Epithelial cell of prostate (primary cell): ENCODE measurements at regions not wholly inside any gene's neighbourhood (a gene's known extent, or its start where the extent isn't known, plus 50 kb on each side); places are given as distances from the start of the nearest gene placed in this dataset.

Experiments
- DNase-seq: peaks from one replicate; pipeline ENCODE4 v3.0.0-alpha.2; 2011; ENCODE audit warnings: low read depth, low spot score
- H3K27ac ChIP-seq: fragments of 450-650 bp; 2 replicates; pipeline ENCODE4 v1.5.1; 2017; ENCODE audit warnings: mild to moderate bottlenecking

DNA sequence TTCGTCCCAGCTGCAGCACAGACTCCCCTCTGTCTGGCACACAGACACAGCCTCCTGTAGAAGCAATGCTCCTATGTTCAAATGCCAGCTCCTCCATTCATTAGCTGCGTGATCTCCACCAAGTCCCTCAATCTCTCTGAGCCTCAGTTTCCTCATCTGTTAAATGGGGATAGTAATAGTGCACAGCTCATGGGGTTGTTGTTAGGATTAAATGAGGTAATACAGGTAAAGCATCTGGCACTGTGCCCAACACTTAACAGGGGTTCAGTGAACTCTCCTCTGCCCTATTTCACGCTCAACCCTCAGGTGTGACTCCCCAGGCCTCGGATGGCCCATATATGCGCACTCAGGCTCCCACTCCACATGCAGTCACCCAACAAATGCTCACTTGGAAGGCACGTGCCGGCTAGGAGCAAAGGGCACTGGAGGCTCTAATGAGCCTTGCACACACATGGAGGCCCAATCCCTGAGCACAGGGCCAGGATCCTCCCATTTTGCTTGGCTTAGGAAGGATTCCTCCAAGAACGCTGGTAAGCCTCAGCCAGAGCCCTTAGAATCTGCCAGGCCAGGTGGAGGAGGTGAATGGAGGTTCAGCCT lies 176.0 kb upstream of the LINGO1 start:
- DNase-seq: no peak
- no peak overlapping the region for H3K27ac ChIP-seq

DNA sequence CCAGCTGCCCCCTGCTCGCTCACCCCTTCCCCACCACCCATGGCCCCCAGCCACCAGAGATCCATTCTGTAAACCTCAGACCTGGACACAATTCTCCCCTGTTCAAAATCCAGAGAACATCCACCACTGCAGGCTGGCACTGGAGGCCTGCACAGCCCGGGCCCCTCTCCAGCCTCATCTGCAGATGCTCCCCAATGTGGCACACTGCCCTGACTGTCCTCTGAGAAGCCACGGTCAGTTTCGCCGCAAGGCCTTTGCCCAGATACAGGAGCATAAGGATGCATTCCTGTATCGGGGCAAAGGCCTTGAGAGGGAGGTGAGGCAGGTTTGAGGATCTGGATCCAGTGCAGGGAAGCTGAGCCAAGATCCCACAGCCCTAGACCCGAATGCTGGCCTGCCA lies 175.4 kb upstream of the LINGO1 start:
- DNase-seq: no peak
- no peak overlapping the region for H3K27ac ChIP-seq

DNA sequence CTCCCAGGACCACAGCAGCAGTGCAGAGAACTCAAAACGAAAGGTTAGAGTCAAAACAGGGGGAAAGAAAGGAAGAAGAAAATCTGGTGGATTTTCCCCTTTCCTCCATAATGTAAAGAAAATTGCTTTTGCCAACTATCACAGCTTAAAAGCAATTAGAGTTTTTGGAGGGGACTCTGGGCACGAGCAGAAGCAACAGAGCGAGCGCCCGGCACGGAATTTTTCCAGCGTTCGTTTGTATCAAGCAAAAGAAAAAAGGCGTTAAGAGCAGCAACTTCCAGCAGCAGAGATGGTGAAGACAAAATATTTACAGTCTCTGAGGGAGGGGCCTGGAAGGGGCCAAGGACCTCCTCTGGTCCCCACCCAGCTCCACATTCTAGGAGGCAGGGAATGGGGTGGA lies 174.9 kb upstream of the LINGO1 start:
- no peak for DNase-seq
- H3K27ac ChIP-seq: no peak overlapping the region

DNA sequence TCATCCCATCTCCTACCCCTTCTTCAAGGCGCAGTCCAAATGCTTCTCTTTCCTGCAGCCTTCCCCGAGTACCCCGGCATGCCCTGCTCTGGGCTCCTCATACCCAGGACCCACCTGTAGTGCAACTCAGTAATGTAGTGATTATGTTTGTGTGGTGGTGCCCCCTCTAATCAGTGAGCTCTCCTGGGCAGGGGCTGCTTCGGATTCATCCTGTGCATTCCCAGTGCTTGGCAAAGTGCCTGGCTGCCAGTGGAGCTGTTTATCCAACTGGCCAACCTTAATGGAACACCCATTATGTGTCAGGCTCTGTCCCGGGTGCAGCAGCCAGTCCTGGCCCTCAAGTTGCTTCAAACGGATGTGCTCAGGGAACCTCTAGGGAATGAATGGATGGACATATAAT lies 174.4 kb upstream of the LINGO1 start:
- DNase-seq: no peak
- H3K27ac ChIP-seq: no peak overlapping the region

DNA sequence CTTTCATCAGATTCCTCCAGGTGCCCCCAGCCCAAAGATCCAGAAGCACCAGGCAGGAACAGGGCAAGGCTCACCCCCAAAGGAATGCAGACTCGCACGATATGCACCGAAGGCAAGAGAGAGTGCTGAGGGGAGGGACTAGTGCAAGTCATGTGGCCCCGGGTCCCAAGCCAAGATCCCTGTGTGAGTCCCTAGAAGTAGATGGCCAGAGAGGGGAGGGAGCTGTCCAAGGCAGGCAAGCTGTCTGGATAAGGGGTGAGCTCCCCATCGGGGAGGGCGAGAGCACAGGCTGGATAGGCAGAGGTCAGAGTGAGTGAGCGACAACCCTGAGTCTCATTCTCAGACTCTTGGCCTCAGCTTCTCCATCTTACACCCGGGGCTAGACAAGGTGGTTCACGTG lies 171.5 kb upstream of the LINGO1 start:
- H3K27ac ChIP-seq: no peak overlapping the region
- no peak for DNase-seq

DNA sequence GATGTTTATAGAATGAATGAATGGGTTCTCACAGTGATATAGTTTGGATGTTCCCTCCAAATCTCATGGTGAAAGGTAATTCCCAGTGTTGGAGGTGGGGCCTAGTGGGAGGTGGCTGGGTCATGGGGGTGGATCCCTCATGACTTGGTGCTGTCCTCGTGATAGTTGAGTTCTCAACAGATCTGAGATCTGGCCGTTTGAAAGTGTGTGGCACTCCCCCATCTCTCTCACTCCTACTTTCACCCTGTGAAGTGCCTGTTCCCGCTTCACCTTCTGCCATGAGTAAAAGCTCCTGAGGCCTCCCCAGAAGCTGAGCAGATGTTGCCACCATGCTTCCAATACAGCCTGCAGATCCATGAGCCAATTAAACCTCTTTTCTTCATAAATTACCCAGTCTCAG lies 170.8 kb upstream of the LINGO1 start:
- H3K27ac ChIP-seq: no peak overlapping the region
- DNase-seq: no peak

DNA sequence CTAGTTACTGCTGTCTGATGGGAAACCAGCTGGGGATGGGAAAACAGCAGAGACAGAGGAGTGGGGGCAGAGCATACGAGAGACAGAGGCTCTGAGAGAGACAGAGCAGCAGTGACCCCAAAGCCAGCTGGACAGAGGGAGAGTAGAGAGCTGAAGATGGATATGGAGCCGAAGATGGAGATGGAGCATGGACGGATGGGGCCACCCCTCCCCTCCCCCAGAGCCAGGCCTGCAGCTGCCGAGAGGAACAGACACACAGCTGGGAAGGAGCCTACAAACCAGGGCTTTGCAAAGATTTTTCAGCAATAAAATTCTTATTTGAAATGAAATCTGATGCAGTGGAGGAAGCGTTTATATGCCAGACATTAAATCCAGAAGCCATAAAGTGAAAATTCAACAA lies 167.6 kb upstream of the LINGO1 start:
- DNase-seq: no peak
- no peak overlapping the region for H3K27ac ChIP-seq

DNA sequence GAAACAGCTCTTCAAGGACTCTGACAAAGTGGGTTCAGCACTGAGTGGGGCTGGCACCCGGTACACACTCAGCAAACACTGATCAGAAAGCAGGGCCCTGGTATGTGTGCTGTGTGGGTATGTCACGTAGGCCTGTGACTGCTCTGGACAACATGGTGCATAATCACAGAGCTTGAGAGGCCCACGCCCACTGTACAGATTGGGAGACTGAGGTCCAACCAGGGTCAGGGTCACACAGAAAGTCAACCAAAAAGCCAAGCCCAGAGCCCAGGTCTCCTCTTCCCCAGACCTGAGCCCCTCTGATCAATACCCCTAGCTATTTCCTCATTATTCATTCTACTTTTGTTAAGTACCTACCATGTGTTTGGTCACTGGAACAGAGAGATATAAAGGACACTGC lies 166.1 kb upstream of the LINGO1 start:
- DNase-seq: no peak
- H3K27ac ChIP-seq: no peak overlapping the region

DNA sequence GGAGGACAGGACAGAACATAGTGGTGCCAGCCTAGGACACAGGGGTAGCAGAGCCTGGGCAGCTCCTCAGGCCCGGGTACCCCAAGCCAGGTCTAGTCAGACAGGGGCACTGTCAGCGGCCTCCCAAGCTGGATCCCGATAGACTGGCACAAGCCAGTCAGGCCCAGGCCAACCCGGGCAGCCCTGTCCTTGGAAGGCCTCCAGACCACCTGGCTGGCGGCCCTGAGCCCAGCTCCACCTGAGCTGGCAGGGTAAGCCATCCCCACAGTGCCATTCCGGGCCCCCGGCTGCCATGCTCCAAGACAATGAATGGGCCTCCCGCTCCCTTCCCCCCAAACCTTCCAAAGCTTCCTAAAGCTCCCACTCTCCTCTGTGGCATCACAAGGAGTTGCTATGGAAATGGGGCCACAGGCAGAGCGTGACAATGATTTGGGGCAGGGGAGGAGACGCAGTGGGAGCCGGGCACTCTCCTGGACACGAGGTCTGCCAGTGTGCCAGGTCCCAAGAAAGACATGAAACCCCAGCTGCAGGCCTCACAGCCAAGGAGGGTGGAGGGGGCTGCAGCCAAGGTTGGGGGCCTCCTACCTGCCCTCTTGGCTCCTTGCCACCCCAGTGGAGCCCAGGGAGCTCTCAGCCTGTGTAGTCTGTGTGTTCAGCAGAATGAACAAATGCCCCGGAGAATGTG lies 165.6 kb upstream of the LINGO1 start:
- DNase-seq: no peak
- H3K27ac ChIP-seq: no peak overlapping the region

DNA sequence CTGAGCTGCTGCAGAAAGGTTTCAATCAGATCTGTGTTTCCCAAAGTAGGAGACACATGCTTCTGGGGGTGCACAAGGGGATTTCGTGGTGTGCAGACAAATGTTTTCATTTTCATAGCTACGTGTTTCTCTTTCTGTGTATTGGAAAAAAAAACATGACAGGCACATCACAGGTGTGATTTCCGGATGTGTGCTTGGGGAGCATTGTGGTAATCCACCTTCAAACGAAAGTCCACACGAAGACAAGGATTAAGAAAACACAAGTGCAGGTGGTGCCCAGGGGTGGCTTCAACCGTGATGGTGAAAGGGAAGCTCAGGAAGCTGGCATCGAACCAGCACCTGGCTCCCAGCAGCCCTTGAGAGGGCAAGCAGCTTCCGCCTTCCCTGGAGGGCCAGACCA lies 164.6 kb upstream of the LINGO1 start:
- no peak overlapping the region for H3K27ac ChIP-seq
- DNase-seq: no peak

DNA sequence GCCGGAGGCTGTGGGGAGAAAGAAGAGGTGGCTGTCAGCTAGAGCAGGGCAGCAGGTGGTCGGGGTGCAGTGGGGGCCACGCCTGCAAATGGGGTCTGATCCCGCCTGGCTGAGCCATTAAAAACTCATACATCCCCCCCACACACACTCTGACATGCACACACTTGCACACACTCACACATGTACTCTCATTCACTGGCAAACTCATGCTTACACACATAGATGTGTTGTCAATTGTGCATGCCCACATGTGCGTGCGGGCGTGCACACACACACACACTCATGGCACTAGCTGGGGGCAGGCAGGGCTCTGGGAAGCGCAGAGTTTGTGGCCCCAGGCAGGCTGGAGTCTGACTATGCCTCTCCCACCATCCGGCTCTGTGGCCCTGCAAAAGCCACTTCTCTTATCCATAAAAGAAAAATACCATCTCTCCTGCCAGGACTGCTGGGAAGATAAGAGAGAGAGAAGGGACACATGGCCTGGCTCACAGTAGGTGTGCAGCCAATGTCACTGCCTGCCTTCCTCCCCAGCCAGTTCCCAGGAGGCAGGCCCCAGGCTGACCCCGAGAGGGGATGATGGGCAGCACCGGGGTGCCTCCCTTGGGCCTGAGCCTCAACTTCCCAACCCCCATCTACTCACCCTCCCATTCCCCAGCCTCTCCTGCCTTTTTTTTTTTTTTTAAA lies 163.5 kb upstream of the LINGO1 start:
- no peak for DNase-seq
- H3K27ac ChIP-seq: no peak overlapping the region

DNA sequence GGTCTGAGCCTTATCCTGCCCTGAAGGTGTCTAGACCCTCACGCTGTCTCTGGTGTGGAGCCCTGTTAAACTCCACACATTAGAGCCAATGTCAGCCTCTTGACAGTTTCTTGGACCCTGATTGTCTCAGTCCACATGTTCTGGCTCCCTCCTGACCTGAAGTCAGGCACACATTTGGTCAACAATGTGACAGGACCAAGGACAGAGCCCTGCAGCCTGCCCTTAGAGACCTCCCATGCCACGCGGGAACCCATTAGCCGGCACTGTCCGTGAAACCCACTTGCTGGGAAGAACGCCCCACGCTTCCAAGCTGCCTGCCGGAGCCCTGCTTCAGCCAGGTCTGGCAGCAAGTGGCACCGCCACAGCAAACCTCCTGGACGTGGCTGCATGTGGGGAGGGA lies 162.7 kb upstream of the LINGO1 start:
- H3K27ac ChIP-seq: no peak overlapping the region
- no peak for DNase-seq

DNA sequence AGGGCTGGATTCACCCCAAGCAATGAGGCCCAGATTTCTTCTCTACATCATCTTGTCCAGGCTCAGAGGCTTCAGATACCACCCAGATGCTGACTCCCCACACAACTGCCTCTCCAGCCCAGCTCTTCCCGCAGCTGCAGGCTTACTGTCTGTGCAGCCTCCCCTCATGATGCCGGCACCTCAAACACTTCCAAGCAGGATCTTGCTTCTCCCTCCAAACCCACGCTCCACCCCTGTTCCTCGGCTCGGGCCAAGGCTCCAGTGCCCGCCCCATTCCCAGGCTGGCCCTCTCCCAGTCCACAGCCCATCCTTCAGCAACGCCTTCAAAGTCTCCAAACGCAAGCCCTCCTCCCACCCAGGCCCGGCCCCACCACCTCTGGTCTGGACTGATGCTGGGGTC lies 159.2 kb upstream of the LINGO1 start:
- H3K27ac ChIP-seq: no peak overlapping the region
- DNase-seq: no peak

DNA sequence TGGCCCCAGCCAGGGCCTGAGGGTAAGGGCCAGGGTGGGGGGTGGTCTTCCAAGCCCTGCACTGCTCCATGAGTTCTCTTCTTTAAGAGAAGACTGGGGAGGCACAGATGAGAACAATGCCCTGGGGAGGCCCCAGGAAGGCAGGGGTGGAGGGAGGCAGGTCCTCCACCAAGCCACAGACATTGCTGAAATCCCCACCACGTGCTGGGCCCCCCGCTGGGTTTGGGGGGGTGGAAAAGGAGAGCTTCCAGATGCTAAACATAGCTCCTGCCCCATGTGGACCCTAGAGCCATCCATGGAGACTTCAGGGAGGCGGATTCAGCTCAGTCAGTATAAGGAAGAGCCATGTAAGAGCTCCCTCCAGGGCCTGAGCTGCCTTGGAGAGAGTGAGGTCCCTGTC lies 157.8 kb upstream of the LINGO1 start:
- no peak overlapping the region for H3K27ac ChIP-seq
- DNase-seq: no peak

DNA sequence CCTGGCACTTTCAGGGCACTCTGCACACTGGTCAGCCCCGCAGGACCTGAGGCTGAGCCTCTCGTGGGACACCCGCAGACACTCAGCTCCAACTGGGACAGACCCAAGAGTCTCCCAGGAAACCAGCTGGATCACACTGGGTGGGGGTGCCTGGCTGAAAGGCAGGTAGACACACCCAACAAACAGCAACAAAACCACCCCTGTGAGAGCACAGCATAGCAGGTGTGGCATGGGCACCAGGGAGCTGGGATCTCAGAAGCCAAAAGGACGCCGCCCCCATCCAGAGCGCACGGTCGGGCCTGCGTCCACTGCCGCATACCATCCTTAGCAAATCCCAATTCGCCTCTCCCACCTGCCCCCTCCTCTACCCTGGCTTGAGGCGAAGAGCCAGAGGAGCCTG lies 154.2 kb upstream of the LINGO1 start:
- no peak for DNase-seq
- no peak overlapping the region for H3K27ac ChIP-seq

DNA sequence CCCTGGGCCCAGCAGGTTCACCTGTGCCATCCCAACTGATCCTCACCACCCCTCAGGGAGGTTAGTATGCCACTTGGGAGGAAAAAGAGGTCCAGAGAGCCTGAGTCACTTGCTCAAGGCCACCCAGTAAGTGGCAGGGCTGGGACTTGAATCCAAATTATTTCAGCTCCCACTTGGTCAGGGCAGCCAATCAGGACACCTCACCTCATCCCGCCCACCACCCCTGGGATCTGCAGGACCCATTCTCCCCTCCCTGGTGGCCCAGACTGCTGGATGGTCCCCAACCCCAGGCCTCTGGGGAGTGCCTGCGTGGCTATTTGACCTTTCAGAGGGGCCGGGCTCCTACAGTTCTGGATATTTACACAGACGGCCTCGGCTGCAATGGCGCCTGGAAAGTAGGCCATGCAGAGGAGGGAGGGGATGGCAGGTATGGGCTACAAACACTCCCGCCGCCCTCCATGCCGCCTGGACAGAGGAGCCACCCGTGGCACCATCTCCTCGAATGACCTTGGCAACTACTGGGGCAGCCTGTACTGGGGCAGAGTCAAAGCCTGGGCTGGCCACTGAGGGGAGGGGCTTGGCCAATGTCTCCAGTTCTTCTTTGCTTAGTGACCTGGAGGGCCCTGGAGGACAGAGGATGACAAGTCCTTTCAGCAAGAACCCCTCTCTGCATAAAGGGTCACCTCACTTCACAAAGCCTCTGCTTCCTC lies 153.6 kb upstream of the LINGO1 start:
- H3K27ac ChIP-seq: no peak overlapping the region
- DNase-seq: no peak

DNA sequence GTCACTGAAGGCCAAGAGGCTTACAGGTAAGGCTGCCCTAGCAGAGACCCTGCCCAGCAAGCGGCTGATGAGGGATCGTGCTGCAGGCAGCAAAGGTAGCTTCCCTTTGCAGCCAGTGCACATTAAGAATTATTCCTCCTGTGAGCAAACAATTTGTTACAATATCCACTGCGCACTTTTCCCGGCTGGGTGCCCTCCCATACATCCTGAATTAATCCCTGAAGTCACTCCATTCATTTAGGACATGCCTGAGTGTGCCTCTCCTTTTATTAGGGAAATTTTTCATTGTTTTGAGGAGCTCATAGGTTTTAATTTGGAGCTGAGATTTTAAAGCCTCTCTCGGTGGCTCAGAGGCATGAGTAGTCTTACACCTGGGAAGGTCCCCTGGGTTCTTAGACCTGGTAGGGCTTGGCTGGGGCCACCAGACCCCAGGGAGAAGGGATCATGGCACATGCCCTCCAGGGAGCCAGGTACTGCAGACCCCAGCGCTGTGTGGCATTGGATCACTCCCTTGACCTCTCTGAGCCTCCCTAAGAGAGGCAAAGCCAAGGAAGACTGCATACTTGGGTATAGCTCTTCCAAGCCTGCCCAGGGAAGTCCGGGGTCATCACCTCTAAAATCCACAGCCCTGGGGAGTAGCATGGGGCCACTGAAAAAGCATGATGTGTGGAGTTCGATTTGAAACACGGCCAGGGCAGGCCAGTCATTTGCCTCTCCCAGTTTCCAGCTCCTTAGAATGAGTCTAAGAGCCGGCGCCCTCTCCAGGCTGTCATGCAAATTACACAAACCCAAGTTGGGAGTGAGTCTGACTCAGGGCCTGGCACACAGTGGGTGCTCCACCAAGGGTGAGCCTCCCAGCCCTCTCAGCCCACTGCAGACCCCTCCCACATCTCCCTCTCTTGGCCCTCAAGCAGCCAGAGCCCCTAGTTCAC lies 151.9 kb upstream of the LINGO1 start:
- no peak overlapping the region for H3K27ac ChIP-seq
- no peak for DNase-seq

DNA sequence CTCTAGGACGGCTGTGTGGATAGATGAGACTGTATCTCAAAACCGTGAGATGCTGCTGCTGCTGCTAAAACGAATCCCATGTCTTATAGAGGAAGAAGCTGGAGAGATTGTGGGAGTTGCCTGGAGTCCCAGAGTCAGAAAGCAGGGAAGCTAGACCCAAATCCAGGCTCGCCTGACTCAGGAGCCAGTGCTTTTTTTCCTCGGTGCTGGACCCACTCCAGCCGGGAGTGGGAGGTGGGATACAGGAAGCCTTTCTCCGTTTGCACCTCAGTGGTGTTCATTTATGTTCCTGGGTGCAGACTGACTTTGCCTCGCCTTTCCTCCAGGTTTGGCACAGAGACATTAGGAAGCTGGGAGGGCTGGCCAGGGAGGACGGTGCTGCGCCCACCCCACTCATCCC lies 150.9 kb upstream of the LINGO1 start:
- DNase-seq: no peak

DNA sequence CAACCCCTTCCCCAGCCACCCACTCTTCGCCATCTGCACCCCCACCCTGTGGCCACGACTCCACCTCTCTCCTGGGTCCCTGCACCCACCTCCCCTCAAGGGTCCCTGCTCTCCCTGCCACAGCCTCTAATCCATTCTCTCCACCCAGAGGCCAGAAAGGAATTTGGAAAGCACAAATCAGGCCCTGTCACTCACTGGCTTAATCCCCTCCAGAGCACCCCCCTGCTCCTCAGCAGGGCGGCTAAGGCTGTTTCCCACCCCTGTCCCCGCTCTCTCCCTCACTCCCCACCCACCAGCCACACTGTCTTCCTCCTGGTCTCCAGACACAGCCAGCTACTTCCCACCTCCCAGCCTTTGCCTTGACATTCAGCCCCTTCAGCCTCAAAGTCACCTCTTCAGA lies 150.0 kb upstream of the LINGO1 start:
- no peak for DNase-seq
- no peak overlapping the region for H3K27ac ChIP-seq

More for the DNA sequence above, 150.9 kb upstream of the LINGO1 start:
- H3K27ac ChIP-seq: no peak overlapping the region

DNA sequence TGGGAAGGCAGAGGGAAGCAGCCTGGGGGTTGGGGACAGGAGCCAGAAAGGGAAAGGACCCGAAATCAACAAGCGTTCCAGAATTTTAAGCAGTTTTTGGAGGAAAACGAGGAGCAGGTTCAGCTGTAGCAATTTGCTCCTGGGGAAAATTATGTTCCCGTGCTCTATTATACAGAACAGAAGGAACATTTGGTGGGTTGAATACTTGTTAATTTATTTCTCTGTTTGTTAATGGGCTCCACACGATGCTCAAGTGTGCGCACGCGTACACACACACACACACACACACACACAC lies 149.2 kb upstream of the LINGO1 start:
- no peak for DNase-seq
- H3K27ac ChIP-seq: no peak overlapping the region
